A549 (cell line): ENCODE measurements at regions not wholly inside any gene's neighbourhood (a gene's known extent, or its start where the extent isn't known, plus 50 kb on each side); places are given as distances from the start of the nearest gene placed in this dataset.

Experiments used
- ATAC-seq, 2 experiments: fragments of 200-7000 bp in 1 of 2; fragments of >200 bp in 1 of 2; cut with Nextera tagmentation in 1 of 2; cut with Tn5 transposase in 1 of 2; 3 replicates each; pipeline versions ENCODE4 v1.8.0 to v1.9.1; 2018 to 2020; ENCODE audit warnings: mild to moderate bottlenecking in 1 of 2, moderate library complexity in 1 of 2
- CTCF ChIA-PET: fragments of 300-600 bp; sonication (Branson Sonifier 250); formaldehyde crosslinking; extraction: SDS; loops from one replicate; lab custom pipeline; 2021; ENCODE audit warnings: antibody characterized with exemption, inconsistent platforms; lab: Yijun Ruan, JAX
- POLR2A ChIA-PET: fragments of 350-600 bp; formaldehyde crosslinking; extraction: SDS; loops from one replicate; lab custom pipeline; 2021; ENCODE audit warnings: antibody characterized with exemption, inconsistent platforms; lab: Yijun Ruan, JAX
- DNase-seq, 2 experiments: peaks; one replicate each; pipeline versions ENCODE4 v3.0.0 to v3.0.0-alpha.2; 2011 to 2016; ENCODE audit warnings: low read depth in 1 of 2, low spot score in 1 of 2
- FAIRE-seq: peaks from 2 replicates; lab custom pipeline; 2011; peaks lifted over from hg19 to GRCh38; lab: Jason Lieb, UNC
- H3K27ac ChIP-seq, 2 experiments: fragments of >200 bp; sonication (Bioruptor Twin); formaldehyde crosslinking; 3 replicates each; pipeline ENCODE4 v1.5.1; 2016 to 2017
- H3K4me1 ChIP-seq: fragments of >200 bp; sonication (Bioruptor Twin); formaldehyde crosslinking; 3 replicates; pipeline ENCODE4 v1.6.1; 2016
- H3K4me2 ChIP-seq: fragments of >200 bp; sonication (Bioruptor Twin); formaldehyde crosslinking; 3 replicates; pipeline ENCODE4 v1.6.1; 2016
- H3K4me3 ChIP-seq: fragments of >200 bp; sonication (Bioruptor Twin); formaldehyde crosslinking; 3 replicates; pipeline ENCODE4 v1.5.1; 2016
- H3K9me3 ChIP-seq: fragments of >200 bp; sonication (Bioruptor Twin); formaldehyde crosslinking; 3 replicates; pipeline ENCODE4 v1.6.1; 2016
- CBX2 ChIP-seq: fragments of 200-600 bp; sonication (generic); IDR thresholded peaks from 2 replicates; pipeline ENCODE4 v1.6.1; 2016; ENCODE audit warnings: low read depth, mild to moderate bottlenecking, borderline replicate concordance
- CTCF ChIP-seq: fragments of >200 bp; sonication (Bioruptor Twin); formaldehyde crosslinking; IDR thresholded peaks from 3 replicates; pipeline ENCODE4 v1.5.1; 2016
- FOSL2 ChIP-seq, 2 experiments: fragments of 450-650 bp in 1 of 2; fragments of >200 bp in 1 of 2; sonication (Bioruptor Twin) in 1 of 2; formaldehyde crosslinking; IDR thresholded peaks; 2 replicates each; pipeline versions ENCODE4 v1.5.0 to v1.6.1; 2016 to 2020; ENCODE audit warnings: mild to moderate bottlenecking in 1 of 2, moderate library complexity in 1 of 2
- HDAC2 ChIP-seq: fragments of 200-600 bp; sonication (generic); IDR thresholded peaks from 2 replicates; pipeline ENCODE4 v1.6.1; 2016
- HEYL ChIP-seq: fragments of 250-450 bp; sonication (Bioruptor Pico); IDR thresholded peaks from 2 replicates; pipeline ENCODE4 v1.8.0; 2021; ENCODE audit warnings: mild to moderate bottlenecking, moderate library complexity
- HOXA7 ChIP-seq: fragments of 250-450 bp; sonication (Bioruptor Pico); IDR thresholded peaks from 2 replicates; pipeline ENCODE4 v1.5.0; 2020; ENCODE audit warnings: mild to moderate bottlenecking, moderate library complexity
- HOXB13 ChIP-seq: fragments of 250-450 bp; sonication (Bioruptor Pico); IDR thresholded peaks from 2 replicates; pipeline ENCODE4 v1.5.0; 2020; ENCODE audit warnings: low read depth, mild to moderate bottlenecking, moderate library complexity
- JUNB ChIP-seq: fragments of >200 bp; sonication (Bioruptor Twin); formaldehyde crosslinking; IDR thresholded peaks from 2 replicates; pipeline ENCODE4 v1.6.1; 2016
- KDM1A ChIP-seq: fragments of 200-600 bp; sonication (generic); IDR thresholded peaks from 2 replicates; pipeline ENCODE4 v1.6.1; 2016; ENCODE audit warnings: low read depth, mild to moderate bottlenecking
- KDM5A ChIP-seq: fragments of 200-600 bp; sonication (generic); IDR thresholded peaks from 2 replicates; pipeline ENCODE4 v1.6.1; 2016; ENCODE audit warnings: antibody characterized with exemption, mild to moderate bottlenecking
- MAFK ChIP-seq: fragments of 450-650 bp; IDR thresholded peaks from 2 replicates; pipeline ENCODE4 v1.6.1; 2014; ENCODE audit not compliant: partially characterized antibody
- MAX ChIP-seq: IDR thresholded peaks from 2 replicates; pipeline ENCODE4 v1.6.1; 2012
- MAZ ChIP-seq: fragments of 150-350 bp; IDR thresholded peaks from 2 replicates; pipeline ENCODE4 v1.6.1; 2014; ENCODE audit warnings: antibody characterized with exemption, low read depth, low read length, borderline replicate concordance
- MYC ChIP-seq: IDR thresholded peaks from 2 replicates; pipeline ENCODE4 v1.6.1; 2012; ENCODE audit warnings: mild to moderate bottlenecking, inconsistent platforms, low read length, improper control_type of control experiment, borderline replicate concordance
- NFE2L2 ChIP-seq: fragments of 150-350 bp; conservative IDR thresholded peaks from 2 replicates; pipeline ENCODE4 v1.6.1; 2014; ENCODE audit warnings: low read length
- NPAS2 ChIP-seq: fragments of 250-450 bp; sonication (Bioruptor Pico); IDR thresholded peaks from 2 replicates; pipeline ENCODE4 v1.8.0; 2022; ENCODE audit warnings: mild to moderate bottlenecking, moderate library complexity, borderline replicate concordance
- PBX3 ChIP-seq: IDR thresholded peaks from 2 replicates; pipeline ENCODE4 v1.6.1; 2012
- PHF8 ChIP-seq: fragments of 200-600 bp; sonication (generic); IDR thresholded peaks from 2 replicates; pipeline ENCODE4 v1.6.1; 2016; ENCODE audit warnings: low read depth, mild to moderate bottlenecking, antibody characterized with exemption, moderate library complexity, borderline replicate concordance
- POLR2A ChIP-seq: IDR thresholded peaks from 2 replicates; pipeline ENCODE4 v1.6.1; 2012; ENCODE audit warnings: mild to moderate bottlenecking, low read length
- RAD21 ChIP-seq, 2 experiments: fragments of >200 bp in 1 of 2; sonication (Bioruptor Twin) in 1 of 2; formaldehyde crosslinking in 1 of 2; IDR thresholded peaks in 1 of 2; conservative IDR thresholded peaks in 1 of 2; 2 replicates in 1 of 2; 3 replicates in 1 of 2; pipeline ENCODE4 v1.6.1; 2012 to 2018; ENCODE audit warnings: inconsistent platforms in 1 of 2
- RARB ChIP-seq: fragments of 250-450 bp; sonication (Bioruptor Pico); IDR thresholded peaks from 2 replicates; pipeline ENCODE4 v1.8.0; 2021; ENCODE audit warnings: mild to moderate bottlenecking, moderate library complexity
- REST ChIP-seq: fragments of 200-600 bp; sonication (generic); IDR thresholded peaks from 2 replicates; pipeline ENCODE4 v1.6.1; 2016; ENCODE audit warnings: antibody characterized with exemption, mild to moderate bottlenecking, moderate library complexity
- RFX5 ChIP-seq: fragments of 450-650 bp; IDR thresholded peaks from 2 replicates; pipeline ENCODE4 v1.7.1; 2014; ENCODE audit warnings: antibody characterized with exemption, mild to moderate bottlenecking, moderate library complexity
- SMC3 ChIP-seq: fragments of >200 bp; sonication (Bioruptor Twin); formaldehyde crosslinking; IDR thresholded peaks from 3 replicates; pipeline ENCODE4 v1.6.1; 2018; ENCODE audit warnings: inconsistent platforms
- TP53 ChIP-seq: fragments of 250-450 bp; sonication (Bioruptor Pico); IDR thresholded peaks from 2 replicates; pipeline ENCODE4 v1.5.0; 2021; ENCODE audit warnings: mild to moderate bottlenecking, moderate library complexity
- WGBS: methylation state at CpG from one replicate; pipeline ENCODE4 v1.1.6; 2017; ENCODE audit errors: missing lambda C conversion rate; 5-methylcytosine and 5-hydroxymethylcytosine counted together
- TF ChIP-seq, protein P1 (sequence below): fragments of >200 bp; sonication (Bioruptor Twin); formaldehyde crosslinking; IDR thresholded peaks from 2 replicates; pipeline ENCODE4 v1.6.1; 2016

DNA sequence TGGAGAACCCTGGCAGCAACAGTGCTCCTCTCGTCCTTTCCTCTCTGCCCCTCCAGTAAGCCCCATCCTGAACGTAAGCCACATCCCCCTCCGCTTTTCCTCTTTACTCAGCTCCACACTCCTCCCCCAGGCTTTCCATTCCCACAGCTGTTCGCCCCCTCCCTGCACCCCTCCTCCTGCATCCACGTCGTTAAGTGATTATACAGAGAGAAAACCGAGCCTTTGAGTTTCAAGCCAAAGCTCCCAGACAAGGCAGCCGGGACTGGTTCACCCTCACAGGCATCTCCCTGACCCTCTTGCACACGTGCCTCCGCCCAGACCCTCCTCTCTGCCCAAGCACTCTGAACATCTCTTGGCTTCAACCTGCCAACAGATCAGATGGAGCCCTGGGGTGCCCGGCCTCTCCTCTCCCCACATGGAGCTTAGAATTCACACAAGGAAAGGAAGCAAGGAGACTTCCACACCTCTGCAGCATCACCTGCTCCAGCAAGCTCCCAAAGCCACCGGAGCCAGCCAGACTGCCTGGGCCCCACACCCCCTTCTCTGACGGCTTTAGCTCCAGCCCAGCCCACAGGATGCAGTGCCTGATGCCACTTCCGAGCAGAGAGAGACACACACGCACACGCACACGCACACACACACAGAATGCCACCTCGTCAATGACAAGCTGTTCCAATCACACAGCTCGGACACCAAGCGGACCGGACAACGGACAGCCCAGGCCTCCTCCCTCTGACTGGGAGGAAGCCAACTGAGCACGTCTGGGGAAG, 99.9 kb upstream of the CCL2 start:
- ChIA-PET POLR2A (no interaction called here), CTCF (interaction anchor here (1.3 to 3.3 kb wide), 4 partner anchors 10 to 376 kb away, joined by 3 to 17 read pairs (median 10); no protein-coding TSS in a partner anchor)
- no peaks in the 10 kb centered on the region for H3K9me3 ChIP-seq
- no peak for DNase-seq
- ATAC-seq, result no peak
- no peak for FAIRE-seq
- WGBS, result 25% methylated on average over 23 of the region's 23 CpGs
- H3K4me1 ChIP-seq, result no peaks in the 10 kb centered on the region
- H3K4me3 ChIP-seq, result no peak overlapping the region
- H3K4me2 ChIP-seq, result no peak overlapping the region
- no peak for TF ChIP-seq MAZ
- no peak for TF ChIP-seq TP53 (CRISPR knock-in tag)
- no peak for TF ChIP-seq FOSL2 (IDR thresholded peaks at IDR 0.05)
- TF ChIP-seq FOSL2 (CRISPR knock-in tag; IDR thresholded peaks at IDR 0.05), result no peak
- no peak overlapping the region for H3K27ac ChIP-seq

- H3K27ac ChIP-seq, result no peak overlapping the region
- TF ChIP-seq MAX, result no peak
- TF ChIP-seq CTCF, result no peak
- TF ChIP-seq RFX5, result no peak
- no peak for TF ChIP-seq RARB (CRISPR knock-in tag)
- TF ChIP-seq KDM5A, result no peak
- no peak for TF ChIP-seq PHF8
- no peak for TF ChIP-seq HEYL (CRISPR knock-in tag)
- TF ChIP-seq RAD21 (conservative IDR thresholded peaks at IDR 0.05 in 1 of 2, IDR thresholded peaks at IDR 0.05 in 1 of 2), result no peak
- TF ChIP-seq SMC3, result no peak
- no peak for TF ChIP-seq JUNB
- TF ChIP-seq, protein P1, sequence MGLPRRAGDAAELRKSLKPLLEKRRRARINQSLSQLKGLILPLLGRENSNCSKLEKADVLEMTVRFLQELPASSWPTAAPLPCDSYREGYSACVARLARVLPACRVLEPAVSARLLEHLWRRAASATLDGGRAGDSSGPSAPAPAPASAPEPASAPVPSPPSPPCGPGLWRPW, result no peak
- CTCF ChIA-PET, result interaction anchor here (1.3 to 3.3 kb wide), 3 partner anchors 11 to 16 kb away, joined by 3 to 17 read pairs (median 14); no protein-coding TSS in a partner anchor
- H3K4me2 ChIP-seq, result no peak overlapping the region
- DNase-seq (no peak), ATAC-seq (no peak), FAIRE-seq (no peak)
- no peak overlapping the region for H3K4me3 ChIP-seq
- no peaks in the 10 kb centered on the region for H3K9me3 ChIP-seq
- no peaks in the 10 kb centered on the region for H3K4me1 ChIP-seq
- POLR2A ChIA-PET, result no interaction called here
- 22% methylated on average over 5 of the region's 7 CpGs for WGBS
Observed at GRCh38 chr17:34155947-34156346, 99.1 kb upstream of the CCL2 start.

- 37% methylated on average over 14 of the region's 16 CpGs for WGBS
- Histone ChIP-seq H3K27ac (no peak overlapping the region), H3K4me3 (no peak overlapping the region), H3K4me2 (no peak overlapping the region), H3K4me1 (no peaks in the 10 kb centered on the region), H3K9me3 (no peaks in the 10 kb centered on the region)
- ATAC-seq (no peak), DNase-seq (no peak), FAIRE-seq (no peak)
- ChIA-PET CTCF (interaction anchor here (2.5 to 3.3 kb wide), 2 partner anchors 11 to 15 kb away, joined by 14 to 17 read pairs; no protein-coding TSS in a partner anchor), POLR2A (no interaction called here)
- TF ChIP-seq PBX3 (no peak), HOXB13 (CRISPR knock-in tag) (no peak), MYC (no peak), HOXA7 (CRISPR knock-in tag) (no peak), NPAS2 (CRISPR knock-in tag) (no peak), RAD21 (conservative IDR thresholded peaks at IDR 0.05 in 1 of 2, IDR thresholded peaks at IDR 0.05 in 1 of 2) (no peak), NFE2L2 (no peak), MAFK (no peak), KDM1A (no peak), REST (no peak), PHF8 (no peak), MAX (no peak), MAZ (no peak), POLR2A (no peak), SMC3 (no peak), HDAC2 (no peak), CBX2 (no peak)
Observed at GRCh38 chr17:34156401-34156740, 98.7 kb upstream of the CCL2 start.
